H1 (cell line): ENCODE measurements at regions not wholly inside any gene's neighbourhood (a gene's known extent, or its start where the extent isn't known, plus 50 kb on each side); places are given as distances from the start of the nearest gene placed in this dataset.

Source experiments
- CTCF ChIA-PET: fragments of 300-600 bp; sonication (Branson Sonifier 250); formaldehyde crosslinking; loops from one replicate; lab custom pipeline; 2021; ENCODE audit not compliant: partially characterized antibody; lab: Charles Lee
- POLR2A ChIA-PET: fragments of 300-600 bp; sonication (Branson Sonifier 250); formaldehyde crosslinking; loops from one replicate; lab custom pipeline; 2021; ENCODE audit warnings: inconsistent platforms; ENCODE audit not compliant: partially characterized antibody; lab: Charles Lee
- DNase-seq, 2 experiments: peaks; one replicate each; pipeline versions ENCODE4 v3.0.0 to v3.0.0-alpha.2; 2010 to 2022; ENCODE audit warnings: low spot score in 2 of 2, low read depth in 1 of 2, mixed read lengths in 1 of 2
- FAIRE-seq: peaks from 2 replicates; lab custom pipeline; 2011; peaks lifted over from hg19 to GRCh38; lab: Jason Lieb, UNC
- H2AFZ ChIP-seq: 2 replicates; pipeline ENCODE4 v1.8.1; 2012; ENCODE audit warnings: low read length, inconsistent platforms
- H2AK5ac ChIP-seq: 2 replicates; pipeline ENCODE4 v1.6.1; 2013; ENCODE audit warnings: low read depth, low read length
- H2BK120ac ChIP-seq: replicated peaks from 2 replicates; pipeline ENCODE3; 2013; ENCODE audit warnings: low read depth, low read length, inconsistent platforms
- H2BK12ac ChIP-seq: 2 replicates; pipeline ENCODE4 v1.6.1; 2013; ENCODE audit warnings: low read depth, low read length
- H2BK15ac ChIP-seq: 2 replicates; pipeline ENCODE4 v1.6.1; 2013; ENCODE audit warnings: low read length
- H2BK20ac ChIP-seq: 2 replicates; pipeline ENCODE4 v1.6.1; 2013; ENCODE audit warnings: low read length
- H2BK5ac ChIP-seq: 2 replicates; pipeline ENCODE4 v1.6.1; 2013; ENCODE audit warnings: low read depth, low read length
- H3K14ac ChIP-seq: 2 replicates; pipeline ENCODE4 v1.6.1; 2013; ENCODE audit warnings: inconsistent platforms; ENCODE audit not compliant: insufficient read length
- H3K18ac ChIP-seq: 2 replicates; pipeline ENCODE4 v1.6.1; 2013; ENCODE audit warnings: low read length; ENCODE audit errors: extremely low read depth
- H3K23ac ChIP-seq: 2 replicates; pipeline ENCODE4 v1.6.1; 2013; ENCODE audit warnings: inconsistent platforms; ENCODE audit not compliant: insufficient read length
- H3K23me2 ChIP-seq: 2 replicates; pipeline ENCODE4 v1.6.1; 2013; ENCODE audit warnings: low read depth, low read length
- H3K27ac ChIP-seq: 2 replicates; pipeline ENCODE4 v1.6.1; 2011; ENCODE audit warnings: low read depth, low read length, inconsistent platforms
- H3K27me3 ChIP-seq, 4 experiments: replicated peaks in 1 of 4; 1 replicate in 1 of 4; 2 replicates in 3 of 4; pipeline versions ENCODE4 v1.6.1 to v1.8.1; 2011 to 2013; ENCODE audit warnings: low read length in 3 of 4, mild to moderate bottlenecking in 3 of 4, inconsistent platforms in 2 of 4, mixed read lengths in 2 of 4, moderate library complexity in 1 of 4; ENCODE audit not compliant: control insufficient read depth in 3 of 4, insufficient read depth in 3 of 4; ENCODE audit errors: extremely low read depth in 1 of 4
- H3K36me3 ChIP-seq, 4 experiments: 2 replicates each; pipeline versions ENCODE4 v1.6.1 to v1.8.1; 2011 to 2013; ENCODE audit warnings: mild to moderate bottlenecking in 4 of 4, low read length in 3 of 4, moderate library complexity in 2 of 4, control low read depth in 1 of 4, inconsistent platforms in 1 of 4; ENCODE audit not compliant: insufficient read depth in 4 of 4, control insufficient read depth in 2 of 4
- H3K4ac ChIP-seq: replicated peaks from 2 replicates; pipeline ENCODE3; 2013; ENCODE audit warnings: low read length, low read depth, mixed read lengths, inconsistent platforms; ENCODE audit not compliant: insufficient read length
- H3K4me1 ChIP-seq, 4 experiments: replicated peaks in 1 of 4; 1 replicate in 1 of 4; 2 replicates in 3 of 4; pipeline versions ENCODE4 v1.6.1 to v1.8.1; 2011 to 2013; ENCODE audit warnings: low read length in 3 of 4, inconsistent platforms in 2 of 4, mixed read lengths in 1 of 4; ENCODE audit not compliant: insufficient read depth in 4 of 4, control insufficient read depth in 3 of 4
- H3K4me2 ChIP-seq, 2 experiments: 2 replicates each; pipeline versions ENCODE4 v1.6.1 to v1.8.1; 2011 to 2013; ENCODE audit warnings: low read depth in 2 of 2, low read length in 2 of 2, control low read depth in 1 of 2, inconsistent platforms in 1 of 2, mild to moderate bottlenecking in 1 of 2; ENCODE audit not compliant: insufficient read depth in 1 of 2
- H3K4me3 ChIP-seq, 4 experiments: fragments of 200-600, 300-600 bp in 1 of 4; sonication (generic), shearing (Covaris generic), sonication (Bioruptor Twin) in 1 of 4; 2 replicates each; pipeline versions ENCODE4 v1.5.1 to v1.8.1; 2011 to 2016; ENCODE audit warnings: low read length in 4 of 4, low read depth in 3 of 4, control low read depth in 2 of 4, inconsistent platforms in 2 of 4, mild to moderate bottlenecking in 2 of 4, mixed read lengths in 1 of 4, moderate library complexity in 1 of 4; ENCODE audit not compliant: insufficient read depth in 2 of 4; ENCODE audit errors: extremely low read depth in 1 of 4
- H3K56ac ChIP-seq: replicated peaks from 2 replicates; pipeline ENCODE3; 2013; ENCODE audit warnings: low read depth, mild to moderate bottlenecking, mixed read lengths, low read length, inconsistent platforms; ENCODE audit not compliant: insufficient read length
- H3K79me1 ChIP-seq: 2 replicates; pipeline ENCODE4 v1.6.1; 2013; ENCODE audit warnings: low read depth, low read length, control low read depth
- H3K79me2 ChIP-seq, 2 experiments: 2 replicates each; pipeline versions ENCODE4 v1.6.1 to v1.8.1; 2012 to 2013; ENCODE audit warnings: low read length in 2 of 2, mild to moderate bottlenecking in 2 of 2, inconsistent platforms in 1 of 2; ENCODE audit not compliant: insufficient read depth in 2 of 2, control insufficient read depth in 1 of 2
- H3K9ac ChIP-seq, 4 experiments: replicated peaks in 1 of 4; 1 replicate in 1 of 4; 2 replicates in 3 of 4; pipeline versions ENCODE4 v1.6.1 to v1.8.1; 2011 to 2013; ENCODE audit warnings: low read depth in 3 of 4, low read length in 3 of 4, control low read depth in 2 of 4, mild to moderate bottlenecking in 2 of 4, moderate library complexity in 2 of 4, inconsistent platforms in 1 of 4; ENCODE audit errors: extremely low read depth in 1 of 4
- H3K9me3 ChIP-seq, 2 experiments: 2 replicates each; pipeline versions ENCODE4 v1.6.1 to v1.8.1; 2012 to 2013; ENCODE audit warnings: mild to moderate bottlenecking in 2 of 2, moderate library complexity in 2 of 2, control low read depth in 1 of 2, inconsistent platforms in 1 of 2, low read depth in 1 of 2, low read length in 1 of 2, mixed read lengths in 1 of 2; ENCODE audit not compliant: insufficient read depth in 2 of 2
- H4K20me1 ChIP-seq, 2 experiments: replicated peaks in 1 of 2; 2 replicates each; pipeline versions ENCODE3 to v1.8.1; 2011 to 2013; ENCODE audit warnings: inconsistent platforms in 2 of 2, low read length in 2 of 2, mild to moderate bottlenecking in 1 of 2; ENCODE audit not compliant: insufficient read depth in 2 of 2, control insufficient read depth in 1 of 2
- H4K5ac ChIP-seq: 2 replicates; pipeline ENCODE4 v1.6.1; 2013; ENCODE audit warnings: low read length, low read depth, mixed read lengths, inconsistent platforms; ENCODE audit not compliant: insufficient read length
- H4K8ac ChIP-seq: 2 replicates; pipeline ENCODE4 v1.8.0; 2013; ENCODE audit warnings: mild to moderate bottlenecking, moderate library complexity, low read length, inconsistent platforms; ENCODE audit not compliant: insufficient read depth; ENCODE audit errors: extremely low read depth
- H4K91ac ChIP-seq: replicated peaks from 2 replicates; pipeline ENCODE3; 2013; ENCODE audit warnings: low read length, mixed read lengths, inconsistent platforms; ENCODE audit not compliant: insufficient read length
- BACH1 ChIP-seq: IDR thresholded peaks from 2 replicates; pipeline ENCODE4 v1.6.1; 2012; ENCODE audit warnings: low read length, improper control_type of control experiment
- CEBPB ChIP-seq: IDR thresholded peaks from 2 replicates; pipeline ENCODE4 v1.6.1; 2012; ENCODE audit warnings: low read depth, low read length
- CTCF ChIP-seq, 3 experiments: IDR thresholded peaks; 1 replicate in 2 of 3; 2 replicates in 1 of 3; pipeline versions ENCODE4 v1.5.1 to v1.6.1; 2011; ENCODE audit warnings: low read length in 3 of 3, mild to moderate bottlenecking in 3 of 3, inconsistent platforms in 2 of 3, low read depth in 1 of 3, moderate library complexity in 1 of 3; ENCODE audit not compliant: insufficient read depth in 1 of 3; ENCODE audit errors: control extremely low read depth in 1 of 3
- EP300 ChIP-seq, 2 experiments: IDR thresholded peaks; 1 replicate in 1 of 2; 2 replicates in 1 of 2; pipeline ENCODE4 v1.6.1; 2011 to 2012; ENCODE audit warnings: low read depth in 2 of 2, low read length in 2 of 2, mild to moderate bottlenecking in 2 of 2, borderline replicate concordance in 1 of 2, inconsistent platforms in 1 of 2, moderate library complexity in 1 of 2
- GTF2F1 ChIP-seq: IDR thresholded peaks from 2 replicates; pipeline ENCODE4 v1.6.1; 2012; ENCODE audit warnings: low read depth, low read length, improper control_type of control experiment, borderline replicate concordance
- MAFK ChIP-seq: IDR thresholded peaks from 2 replicates; pipeline ENCODE4 v1.6.1; 2012; ENCODE audit warnings: low read depth, mild to moderate bottlenecking, improper control_type of control experiment, low read length
- RAD21 ChIP-seq, 2 experiments: IDR thresholded peaks in 1 of 2; conservative IDR thresholded peaks in 1 of 2; 2 replicates each; pipeline ENCODE4 v1.6.1; 2011; ENCODE audit warnings: low read depth in 2 of 2, low read length in 2 of 2, improper control_type of control experiment in 1 of 2, inconsistent platforms in 1 of 2, mild to moderate bottlenecking in 1 of 2, moderate library complexity in 1 of 2
- RBBP5 ChIP-seq: IDR thresholded peaks from 2 replicates; pipeline ENCODE4 v1.7.1; 2012; ENCODE audit warnings: low read depth, mild to moderate bottlenecking, inconsistent platforms, low read length, moderate library complexity, borderline replicate concordance
- RFX5 ChIP-seq: IDR thresholded peaks from 2 replicates; pipeline ENCODE4 v1.6.1; 2011; ENCODE audit warnings: low read depth, low read length, improper control_type of control experiment, borderline replicate concordance
- RNF2 ChIP-seq: fragments of 200-900, 300-1000 bp; sonication (generic); IDR thresholded peaks from 2 replicates; pipeline ENCODE4 v1.7.1; 2016; ENCODE audit warnings: borderline replicate concordance, low read depth, mild to moderate bottlenecking, antibody characterized with exemption, low read length; ENCODE audit not compliant: poor library complexity, severe bottlenecking; ENCODE audit errors: missing control alignments
- SIRT6 ChIP-seq: IDR thresholded peaks from one replicate; pipeline ENCODE4 v1.7.1; 2012; ENCODE audit warnings: low read length, inconsistent platforms
- SP1 ChIP-seq: IDR thresholded peaks from 2 replicates; pipeline ENCODE4 v1.6.1; 2011; ENCODE audit warnings: low read depth, low read length
- SRF ChIP-seq: IDR thresholded peaks from 2 replicates; pipeline ENCODE4 v1.6.1; 2011; ENCODE audit warnings: mild to moderate bottlenecking, low read depth, low read length, moderate library complexity

GRCh38 chr13:62838929-62839328, 1423.3 kb upstream of the PCDH20 start:
- Histone ChIP-seq H3K36me3 (no peaks in the 10 kb centered on the region), H4K8ac (no peak overlapping the region), H2BK12ac (no peak overlapping the region), H2AK5ac (no peak overlapping the region), H3K27me3 (no peaks in the 10 kb centered on the region), H3K9me3 (no peaks in the 10 kb centered on the region), H3K23me2 (no peaks in the 10 kb centered on the region), H3K4me1 (no peaks in the 10 kb centered on the region), H2BK15ac (no peak overlapping the region), H3K18ac (no peak overlapping the region), H3K4me2 (no peak overlapping the region), H3K79me1 (no peaks in the 10 kb centered on the region), H2BK120ac (no peak overlapping the region), H4K5ac (no peak overlapping the region), H3K79me2 (no peaks in the 10 kb centered on the region), H4K91ac (no peak overlapping the region), H3K14ac (no peak overlapping the region), H2BK5ac (no peak overlapping the region), H4K20me1 (no peaks in the 10 kb centered on the region), H3K56ac (no peak overlapping the region), H3K4me3 (no peak overlapping the region), H3K9ac (no peak overlapping the region), H2BK20ac (no peak overlapping the region), H3K4ac (no peak overlapping the region), H3K27ac (no peak overlapping the region), H3K23ac (no peak overlapping the region), H2AFZ (no peak overlapping the region)
- no peak for FAIRE-seq
- POLR2A ChIA-PET: no interaction called here
- CTCF ChIA-PET: interaction anchor here (0.7 kb wide), 2 partner anchors 11 to 513 kb away, joined by 3 read pairs; no protein-coding TSS in a partner anchor
- DNase-seq: no peak
- no peak for TF ChIP-seq RFX5
- TF ChIP-seq EP300 (IDR thresholded peaks at IDR 0.05; ENCODE audit: borderline replicate concordance in 1 of 2, low read depth in 2 of 2, low read length in 2 of 2): no peak
- no peak for TF ChIP-seq BACH1
- TF ChIP-seq MAFK: no peak
- no peak for TF ChIP-seq SIRT6
- no peak for TF ChIP-seq SP1
- no peak for TF ChIP-seq RAD21 (IDR thresholded peaks at IDR 0.05 in 1 of 2, conservative IDR thresholded peaks at IDR 0.05 in 1 of 2; ENCODE audit: low read depth in 2 of 2, low read length in 2 of 2)
- TF ChIP-seq GTF2F1: no peak
- no peak for TF ChIP-seq RNF2
- no peak for TF ChIP-seq SRF
- no peak for TF ChIP-seq CEBPB
- no peak for TF ChIP-seq RBBP5
- TF ChIP-seq CTCF (IDR thresholded peaks at IDR 0.05; ENCODE audit: control extremely low read depth in 1 of 3, insufficient read depth in 1 of 3, low read depth in 1 of 3, low read length in 3 of 3): no peak
